WTC11 (cell line): ENCODE measurements at regions not wholly inside any gene's neighbourhood (a gene's known extent, or its start where the extent isn't known, plus 50 kb on each side); places are given as distances from the start of the nearest gene placed in this dataset.

ENCODE experiments used
- ATAC-seq: fragments of 200-7000 bp; cut with Tn5 transposase; 2 replicates; pipeline ENCODE4 v1.10.0; 2021; ENCODE audit warnings: mild to moderate bottlenecking, moderate library complexity
- CTCF ChIA-PET: fragments of 300-600 bp; sonication (Branson Sonifier 250); formaldehyde crosslinking; loops from one replicate; lab custom pipeline; 2021; ENCODE audit warnings: antibody characterized with exemption; lab: Charles Lee
- POLR2A ChIA-PET: fragments of 350-600 bp; sonication (Branson Sonifier 250); formaldehyde crosslinking; loops from one replicate; lab custom pipeline; 2021; ENCODE audit warnings: antibody characterized with exemption; lab: Charles Lee
- DNase-seq: peaks from one replicate; pipeline ENCODE4 v3.0.0; 2021; ENCODE audit warnings: low spot score
- H3K27ac Mint-ChIP-seq: 2 replicates; pipeline ENCODE4 v1.8.0; 2021; ENCODE audit warnings: mixed read lengths
- H3K27me3 Mint-ChIP-seq: 2 replicates; pipeline ENCODE4 v1.8.0; 2021; ENCODE audit warnings: low read depth, mild to moderate bottlenecking, moderate library complexity, mixed read lengths
- H3K36me3 Mint-ChIP-seq: 2 replicates; pipeline ENCODE4 v1.8.0; 2021; ENCODE audit warnings: mixed read lengths
- H3K4me1 Mint-ChIP-seq: 2 replicates; pipeline ENCODE4 v1.8.0; 2022; ENCODE audit warnings: mixed read lengths
- H3K4me3 Mint-ChIP-seq: 2 replicates; pipeline ENCODE4 v1.8.0; 2021; ENCODE audit warnings: mild to moderate bottlenecking, moderate library complexity, mixed read lengths
- H3K9me3 Mint-ChIP-seq: 2 replicates; pipeline ENCODE4 v1.8.0; 2021; ENCODE audit warnings: mixed read lengths
- ESRRA ChIP-seq: sonication (generic); formaldehyde crosslinking; IDR thresholded peaks from 2 replicates; pipeline ENCODE4 v1.8.1; 2022; ENCODE audit warnings: mild to moderate bottlenecking, missing genetic modification reagents, borderline replicate concordance
- FOXJ3 ChIP-seq: sonication (generic); formaldehyde crosslinking; IDR thresholded peaks from 2 replicates; pipeline ENCODE4 v1.9.0; 2021; ENCODE audit warnings: missing genetic modification reagents, mild to moderate bottlenecking, borderline replicate concordance
- FOXP1 ChIP-seq: sonication (generic); formaldehyde crosslinking; IDR thresholded peaks from 2 replicates; pipeline ENCODE4 v1.8.0; 2022; ENCODE audit warnings: missing genetic modification reagents, mild to moderate bottlenecking, moderate library complexity, borderline replicate concordance
- GRHL2 ChIP-seq: fragments of 250-450 bp; sonication (Bioruptor Pico); IDR thresholded peaks from 2 replicates; pipeline ENCODE4 v1.8.0; 2022; ENCODE audit warnings: mild to moderate bottlenecking, moderate library complexity; ENCODE audit not compliant: insufficient replicate concordance, severe bottlenecking
- JAZF1 ChIP-seq: fragments of 250-450 bp; sonication (Bioruptor Pico); IDR thresholded peaks from 2 replicates; pipeline ENCODE4 v1.9.0; 2021; ENCODE audit warnings: moderate library complexity, mild to moderate bottlenecking, inconsistent platforms
- NFATC4 ChIP-seq: fragments of 250-450 bp; sonication (Bioruptor Pico); IDR thresholded peaks from 2 replicates; pipeline ENCODE4 v1.9.0; 2021; ENCODE audit warnings: mild to moderate bottlenecking
- OVOL2 ChIP-seq: fragments of 250-450 bp; sonication (Bioruptor Pico); IDR thresholded peaks from 2 replicates; pipeline ENCODE4 v1.9.0; 2021; ENCODE audit warnings: mild to moderate bottlenecking, borderline replicate concordance
- TCF7 ChIP-seq: sonication (generic); formaldehyde crosslinking; IDR thresholded peaks from 2 replicates; pipeline ENCODE4 v1.8.0; 2022; ENCODE audit warnings: mild to moderate bottlenecking, low read depth, missing genetic modification reagents, moderate library complexity
- TP53 ChIP-seq: sonication (generic); formaldehyde crosslinking; IDR thresholded peaks from 2 replicates; pipeline ENCODE4 v1.8.1; 2023; ENCODE audit warnings: mild to moderate bottlenecking, missing genetic modification reagents
- ZNF219 ChIP-seq: sonication (generic); formaldehyde crosslinking; IDR thresholded peaks from 2 replicates; pipeline ENCODE4 v1.8.0; 2023; ENCODE audit warnings: missing genetic modification reagents, mild to moderate bottlenecking, borderline replicate concordance
- ZNF416 ChIP-seq: fragments of 250-450 bp; sonication (Bioruptor Pico); IDR thresholded peaks from 2 replicates; pipeline ENCODE4 v1.9.0; 2021; ENCODE audit warnings: mild to moderate bottlenecking, inconsistent platforms
- TF ChIP-seq, protein P1 (sequence below): fragments of 250-450 bp; sonication (Bioruptor Pico); IDR thresholded peaks from 2 replicates; pipeline ENCODE4 v1.9.0; 2021; ENCODE audit warnings: mild to moderate bottlenecking, borderline replicate concordance
- TF ChIP-seq, protein P2 (sequence below): sonication (generic); formaldehyde crosslinking; IDR thresholded peaks from 2 replicates; pipeline ENCODE4 v1.8.1; 2023; ENCODE audit warnings: mild to moderate bottlenecking, missing genetic modification reagents
- TF ChIP-seq, protein P3 (sequence below): sonication (generic); formaldehyde crosslinking; IDR thresholded peaks from 2 replicates; pipeline ENCODE4 v1.8.0; 2023; ENCODE audit warnings: mild to moderate bottlenecking, missing genetic modification reagents
- TF ChIP-seq, protein P4 (sequence below): sonication (generic); formaldehyde crosslinking; IDR thresholded peaks from 2 replicates; pipeline ENCODE4 v1.8.1; 2023; ENCODE audit warnings: mild to moderate bottlenecking, missing genetic modification reagents, moderate library complexity
- TF ChIP-seq, protein P5 (sequence below): sonication (generic); formaldehyde crosslinking; IDR thresholded peaks from 2 replicates; pipeline ENCODE4 v1.8.1; 2023; ENCODE audit warnings: mild to moderate bottlenecking, missing genetic modification reagents
- TF ChIP-seq, protein P6 (sequence below): sonication (generic); formaldehyde crosslinking; conservative IDR thresholded peaks from 2 replicates; pipeline ENCODE4 v1.8.1; 2023; ENCODE audit warnings: mild to moderate bottlenecking, low read depth, missing genetic modification reagents, moderate library complexity
- TF ChIP-seq, protein P7 (sequence below): sonication (generic); formaldehyde crosslinking; IDR thresholded peaks from 2 replicates; pipeline ENCODE4 v1.8.1; 2022; ENCODE audit warnings: low read depth, missing genetic modification reagents, borderline replicate concordance

DNA sequence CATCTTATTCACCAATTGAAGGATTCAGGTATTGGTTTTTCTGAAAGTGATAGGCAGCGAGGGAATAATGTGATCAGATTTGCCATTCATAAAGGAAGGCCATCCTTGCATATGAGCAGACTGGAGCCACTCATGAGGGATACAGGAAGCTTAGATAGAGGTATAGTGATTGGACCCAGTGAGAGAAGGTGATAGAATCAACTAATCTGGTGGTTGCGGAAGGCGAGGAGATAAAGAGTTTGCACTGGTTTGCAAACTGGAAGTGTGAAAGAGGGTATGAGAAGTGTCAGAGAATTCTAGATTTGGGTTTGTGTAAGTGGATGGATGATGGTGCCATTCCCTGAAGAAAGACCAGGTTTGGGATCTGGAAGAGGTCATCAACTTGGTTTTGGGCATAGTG, 57.3 kb upstream of the RASGEF1B start:
- H3K9me3 Mint-ChIP-seq, result no peaks in the 10 kb centered on the region
- H3K36me3 Mint-ChIP-seq, result no peaks in the 10 kb centered on the region
- CTCF ChIA-PET, result interaction anchor here (0.6 kb wide), 1 partner anchor 469 kb away, joined by 3 read pairs; no protein-coding TSS in a partner anchor
- no peak overlapping the region for H3K4me3 Mint-ChIP-seq
- TF ChIP-seq GRHL2 (no peak), TCF7 (CRISPR knock-in tag) (no peak), ZNF416 (CRISPR knock-in tag) (no peak), ESRRA (CRISPR knock-in tag) (no peak), ZNF219 (CRISPR knock-in tag) (no peak), NFATC4 (CRISPR knock-in tag) (no peak), OVOL2 (CRISPR knock-in tag) (no peak), FOXJ3 (CRISPR knock-in tag) (no peak), FOXP1 (CRISPR knock-in tag) (no peak), JAZF1 (no peak), TP53 (CRISPR knock-in tag) (no peak)
- TF ChIP-seq, protein P1, sequence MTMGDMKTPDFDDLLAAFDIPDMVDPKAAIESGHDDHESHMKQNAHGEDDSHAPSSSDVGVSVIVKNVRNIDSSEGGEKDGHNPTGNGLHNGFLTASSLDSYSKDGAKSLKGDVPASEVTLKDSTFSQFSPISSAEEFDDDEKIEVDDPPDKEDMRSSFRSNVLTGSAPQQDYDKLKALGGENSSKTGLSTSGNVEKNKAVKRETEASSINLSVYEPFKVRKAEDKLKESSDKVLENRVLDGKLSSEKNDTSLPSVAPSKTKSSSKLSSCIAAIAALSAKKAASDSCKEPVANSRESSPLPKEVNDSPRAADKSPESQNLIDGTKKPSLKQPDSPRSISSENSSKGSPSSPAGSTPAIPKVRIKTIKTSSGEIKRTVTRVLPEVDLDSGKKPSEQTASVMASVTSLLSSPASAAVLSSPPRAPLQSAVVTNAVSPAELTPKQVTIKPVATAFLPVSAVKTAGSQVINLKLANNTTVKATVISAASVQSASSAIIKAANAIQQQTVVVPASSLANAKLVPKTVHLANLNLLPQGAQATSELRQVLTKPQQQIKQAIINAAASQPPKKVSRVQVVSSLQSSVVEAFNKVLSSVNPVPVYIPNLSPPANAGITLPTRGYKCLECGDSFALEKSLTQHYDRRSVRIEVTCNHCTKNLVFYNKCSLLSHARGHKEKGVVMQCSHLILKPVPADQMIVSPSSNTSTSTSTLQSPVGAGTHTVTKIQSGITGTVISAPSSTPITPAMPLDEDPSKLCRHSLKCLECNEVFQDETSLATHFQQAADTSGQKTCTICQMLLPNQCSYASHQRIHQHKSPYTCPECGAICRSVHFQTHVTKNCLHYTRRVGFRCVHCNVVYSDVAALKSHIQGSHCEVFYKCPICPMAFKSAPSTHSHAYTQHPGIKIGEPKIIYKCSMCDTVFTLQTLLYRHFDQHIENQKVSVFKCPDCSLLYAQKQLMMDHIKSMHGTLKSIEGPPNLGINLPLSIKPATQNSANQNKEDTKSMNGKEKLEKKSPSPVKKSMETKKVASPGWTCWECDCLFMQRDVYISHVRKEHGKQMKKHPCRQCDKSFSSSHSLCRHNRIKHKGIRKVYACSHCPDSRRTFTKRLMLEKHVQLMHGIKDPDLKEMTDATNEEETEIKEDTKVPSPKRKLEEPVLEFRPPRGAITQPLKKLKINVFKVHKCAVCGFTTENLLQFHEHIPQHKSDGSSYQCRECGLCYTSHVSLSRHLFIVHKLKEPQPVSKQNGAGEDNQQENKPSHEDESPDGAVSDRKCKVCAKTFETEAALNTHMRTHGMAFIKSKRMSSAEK (CRISPR knock-in tag), result no peak
- TF ChIP-seq, protein P2, sequence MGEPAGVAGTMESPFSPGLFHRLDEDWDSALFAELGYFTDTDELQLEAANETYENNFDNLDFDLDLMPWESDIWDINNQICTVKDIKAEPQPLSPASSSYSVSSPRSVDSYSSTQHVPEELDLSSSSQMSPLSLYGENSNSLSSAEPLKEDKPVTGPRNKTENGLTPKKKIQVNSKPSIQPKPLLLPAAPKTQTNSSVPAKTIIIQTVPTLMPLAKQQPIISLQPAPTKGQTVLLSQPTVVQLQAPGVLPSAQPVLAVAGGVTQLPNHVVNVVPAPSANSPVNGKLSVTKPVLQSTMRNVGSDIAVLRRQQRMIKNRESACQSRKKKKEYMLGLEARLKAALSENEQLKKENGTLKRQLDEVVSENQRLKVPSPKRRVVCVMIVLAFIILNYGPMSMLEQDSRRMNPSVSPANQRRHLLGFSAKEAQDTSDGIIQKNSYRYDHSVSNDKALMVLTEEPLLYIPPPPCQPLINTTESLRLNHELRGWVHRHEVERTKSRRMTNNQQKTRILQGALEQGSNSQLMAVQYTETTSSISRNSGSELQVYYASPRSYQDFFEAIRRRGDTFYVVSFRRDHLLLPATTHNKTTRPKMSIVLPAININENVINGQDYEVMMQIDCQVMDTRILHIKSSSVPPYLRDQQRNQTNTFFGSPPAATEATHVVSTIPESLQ, result no peak
- TF ChIP-seq, protein P3, sequence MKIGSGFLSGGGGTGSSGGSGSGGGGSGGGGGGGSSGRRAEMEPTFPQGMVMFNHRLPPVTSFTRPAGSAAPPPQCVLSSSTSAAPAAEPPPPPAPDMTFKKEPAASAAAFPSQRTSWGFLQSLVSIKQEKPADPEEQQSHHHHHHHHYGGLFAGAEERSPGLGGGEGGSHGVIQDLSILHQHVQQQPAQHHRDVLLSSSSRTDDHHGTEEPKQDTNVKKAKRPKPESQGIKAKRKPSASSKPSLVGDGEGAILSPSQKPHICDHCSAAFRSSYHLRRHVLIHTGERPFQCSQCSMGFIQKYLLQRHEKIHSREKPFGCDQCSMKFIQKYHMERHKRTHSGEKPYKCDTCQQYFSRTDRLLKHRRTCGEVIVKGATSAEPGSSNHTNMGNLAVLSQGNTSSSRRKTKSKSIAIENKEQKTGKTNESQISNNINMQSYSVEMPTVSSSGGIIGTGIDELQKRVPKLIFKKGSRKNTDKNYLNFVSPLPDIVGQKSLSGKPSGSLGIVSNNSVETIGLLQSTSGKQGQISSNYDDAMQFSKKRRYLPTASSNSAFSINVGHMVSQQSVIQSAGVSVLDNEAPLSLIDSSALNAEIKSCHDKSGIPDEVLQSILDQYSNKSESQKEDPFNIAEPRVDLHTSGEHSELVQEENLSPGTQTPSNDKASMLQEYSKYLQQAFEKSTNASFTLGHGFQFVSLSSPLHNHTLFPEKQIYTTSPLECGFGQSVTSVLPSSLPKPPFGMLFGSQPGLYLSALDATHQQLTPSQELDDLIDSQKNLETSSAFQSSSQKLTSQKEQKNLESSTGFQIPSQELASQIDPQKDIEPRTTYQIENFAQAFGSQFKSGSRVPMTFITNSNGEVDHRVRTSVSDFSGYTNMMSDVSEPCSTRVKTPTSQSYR, result no peak
- TF ChIP-seq, protein P4, sequence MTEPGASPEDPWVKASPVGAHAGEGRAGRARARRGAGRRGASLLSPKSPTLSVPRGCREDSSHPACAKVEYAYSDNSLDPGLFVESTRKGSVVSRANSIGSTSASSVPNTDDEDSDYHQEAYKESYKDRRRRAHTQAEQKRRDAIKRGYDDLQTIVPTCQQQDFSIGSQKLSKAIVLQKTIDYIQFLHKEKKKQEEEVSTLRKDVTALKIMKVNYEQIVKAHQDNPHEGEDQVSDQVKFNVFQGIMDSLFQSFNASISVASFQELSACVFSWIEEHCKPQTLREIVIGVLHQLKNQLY, result no peak
- TF ChIP-seq, protein P5, sequence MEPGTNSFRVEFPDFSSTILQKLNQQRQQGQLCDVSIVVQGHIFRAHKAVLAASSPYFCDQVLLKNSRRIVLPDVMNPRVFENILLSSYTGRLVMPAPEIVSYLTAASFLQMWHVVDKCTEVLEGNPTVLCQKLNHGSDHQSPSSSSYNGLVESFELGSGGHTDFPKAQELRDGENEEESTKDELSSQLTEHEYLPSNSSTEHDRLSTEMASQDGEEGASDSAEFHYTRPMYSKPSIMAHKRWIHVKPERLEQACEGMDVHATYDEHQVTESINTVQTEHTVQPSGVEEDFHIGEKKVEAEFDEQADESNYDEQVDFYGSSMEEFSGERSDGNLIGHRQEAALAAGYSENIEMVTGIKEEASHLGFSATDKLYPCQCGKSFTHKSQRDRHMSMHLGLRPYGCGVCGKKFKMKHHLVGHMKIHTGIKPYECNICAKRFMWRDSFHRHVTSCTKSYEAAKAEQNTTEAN (CRISPR knock-in tag), result no peak
- TF ChIP-seq, protein P6, sequence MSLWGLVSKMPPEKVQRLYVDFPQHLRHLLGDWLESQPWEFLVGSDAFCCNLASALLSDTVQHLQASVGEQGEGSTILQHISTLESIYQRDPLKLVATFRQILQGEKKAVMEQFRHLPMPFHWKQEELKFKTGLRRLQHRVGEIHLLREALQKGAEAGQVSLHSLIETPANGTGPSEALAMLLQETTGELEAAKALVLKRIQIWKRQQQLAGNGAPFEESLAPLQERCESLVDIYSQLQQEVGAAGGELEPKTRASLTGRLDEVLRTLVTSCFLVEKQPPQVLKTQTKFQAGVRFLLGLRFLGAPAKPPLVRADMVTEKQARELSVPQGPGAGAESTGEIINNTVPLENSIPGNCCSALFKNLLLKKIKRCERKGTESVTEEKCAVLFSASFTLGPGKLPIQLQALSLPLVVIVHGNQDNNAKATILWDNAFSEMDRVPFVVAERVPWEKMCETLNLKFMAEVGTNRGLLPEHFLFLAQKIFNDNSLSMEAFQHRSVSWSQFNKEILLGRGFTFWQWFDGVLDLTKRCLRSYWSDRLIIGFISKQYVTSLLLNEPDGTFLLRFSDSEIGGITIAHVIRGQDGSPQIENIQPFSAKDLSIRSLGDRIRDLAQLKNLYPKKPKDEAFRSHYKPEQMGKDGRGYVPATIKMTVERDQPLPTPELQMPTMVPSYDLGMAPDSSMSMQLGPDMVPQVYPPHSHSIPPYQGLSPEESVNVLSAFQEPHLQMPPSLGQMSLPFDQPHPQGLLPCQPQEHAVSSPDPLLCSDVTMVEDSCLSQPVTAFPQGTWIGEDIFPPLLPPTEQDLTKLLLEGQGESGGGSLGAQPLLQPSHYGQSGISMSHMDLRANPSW, result no peak
- TF ChIP-seq, protein P7, sequence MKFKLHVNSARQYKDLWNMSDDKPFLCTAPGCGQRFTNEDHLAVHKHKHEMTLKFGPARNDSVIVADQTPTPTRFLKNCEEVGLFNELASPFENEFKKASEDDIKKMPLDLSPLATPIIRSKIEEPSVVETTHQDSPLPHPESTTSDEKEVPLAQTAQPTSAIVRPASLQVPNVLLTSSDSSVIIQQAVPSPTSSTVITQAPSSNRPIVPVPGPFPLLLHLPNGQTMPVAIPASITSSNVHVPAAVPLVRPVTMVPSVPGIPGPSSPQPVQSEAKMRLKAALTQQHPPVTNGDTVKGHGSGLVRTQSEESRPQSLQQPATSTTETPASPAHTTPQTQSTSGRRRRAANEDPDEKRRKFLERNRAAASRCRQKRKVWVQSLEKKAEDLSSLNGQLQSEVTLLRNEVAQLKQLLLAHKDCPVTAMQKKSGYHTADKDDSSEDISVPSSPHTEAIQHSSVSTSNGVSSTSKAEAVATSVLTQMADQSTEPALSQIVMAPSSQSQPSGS (CRISPR knock-in tag), result no peak
- POLR2A ChIA-PET, result no interaction called here
- DNase-seq (no peak), ATAC-seq (no peak)
- no peaks in the 10 kb centered on the region for H3K4me1 Mint-ChIP-seq
- no peak overlapping the region for H3K27ac Mint-ChIP-seq
- no peaks in the 10 kb centered on the region for H3K27me3 Mint-ChIP-seq
